Stimulated activated CD8-positive, alpha-beta memory T cell treated with anti-CD3 and anti-CD28 coated beads, Interleukin-2, amount 100 ng/mL, for 1 hour (primary cell): ENCODE measurements at regions not wholly inside any gene's neighbourhood (a gene's known extent, or its start where the extent isn't known, plus 50 kb on each side); places are given as distances from the start of the nearest gene placed in this dataset.
"Not testable (repeated sequence)": the region's sequence is repeated elsewhere in the genome, so short reads cannot be mapped to it uniquely, and the experiment has no call there.

Experiments used
- DNase-seq, 2 donors: peaks; one replicate each; pipeline ENCODE4 v3.0.0-alpha.2; 2020; ENCODE audit warnings: low read depth in 2 of 2

- DNase-seq, result no peak
These were observed 684.4 kb upstream of the SYT4 start for GRCh38 chr18:43961722-43962121.

GRCh38 chr18:43964666-43965065, 687.4 kb upstream of the SYT4 start:
- no peak for DNase-seq

- no peak for DNase-seq
These were observed 688.4 kb upstream of the SYT4 start for GRCh38 chr18:43965691-43966090.

GRCh38 chr18:43970656-43971055, 693.4 kb upstream of the SYT4 start:
- no peak for DNase-seq

- no peak for DNase-seq
These were observed 700.9 kb upstream of the SYT4 start for GRCh38 chr18:43978174-43978573.

GRCh38 chr18:43982582-43982981, 698.1 kb upstream of the SETBP1 start:
- no peak for DNase-seq

GRCh38 chr18:43987061-43987460, 693.6 kb upstream of the SETBP1 start:
- DNase-seq, result not testable (repeated sequence)

- no peak for DNase-seq
These were observed 687.9 kb upstream of the SETBP1 start for GRCh38 chr18:43992741-43993140.

GRCh38 chr18:43994381-43994780, 686.3 kb upstream of the SETBP1 start:
- DNase-seq, result no peak

- no peak for DNase-seq
These were observed 666.8 kb upstream of the SETBP1 start for GRCh38 chr18:44013871-44014270.

- no peak for DNase-seq
These were observed 655.3 kb upstream of the SETBP1 start for GRCh38 chr18:44025421-44025820.

GRCh38 chr18:44028109-44028508, 652.6 kb upstream of the SETBP1 start:
- DNase-seq, result no peak

- no peak for DNase-seq
These were observed 649.6 kb upstream of the SETBP1 start for GRCh38 chr18:44031063-44031462.

GRCh38 chr18:44033144-44033701, 647.5 kb upstream of the SETBP1 start:
- DNase-seq, result no peak

- no peak for DNase-seq
These were observed 645.1 kb upstream of the SETBP1 start for GRCh38 chr18:44035554-44035953.

- DNase-seq, result no peak
These were observed 644.2 kb upstream of the SETBP1 start for GRCh38 chr18:44036501-44036900.

GRCh38 chr18:44039216-44039615, 641.5 kb upstream of the SETBP1 start:
- DNase-seq, result no peak

GRCh38 chr18:44039826-44040225, 640.9 kb upstream of the SETBP1 start:
- no peak for DNase-seq

GRCh38 chr18:44041553-44041952, 639.1 kb upstream of the SETBP1 start:
- DNase-seq, result no peak

GRCh38 chr18:44041961-44042360, 638.7 kb upstream of the SETBP1 start:
- DNase-seq, result no peak

GRCh38 chr18:44046376-44046975, 634.2 kb upstream of the SETBP1 start:
- DNase-seq, result no peak

GRCh38 chr18:44047585-44047984, 633.1 kb upstream of the SETBP1 start:
- DNase-seq, result no peak

GRCh38 chr18:44048435-44048834, 632.3 kb upstream of the SETBP1 start:
- DNase-seq, result no peak

GRCh38 chr18:44048846-44049245, 631.8 kb upstream of the SETBP1 start:
- DNase-seq, result no peak
